Fibroblast of skin of scalp (primary cell): ENCODE measurements at regions not wholly inside any gene's neighbourhood (a gene's known extent, or its start where the extent isn't known, plus 50 kb on each side); places are given as distances from the start of the nearest gene placed in this dataset.

ENCODE experiments used
- DNase-seq: peaks from one replicate; pipeline ENCODE4 v3.0.0-alpha.2; 2013

DNA sequence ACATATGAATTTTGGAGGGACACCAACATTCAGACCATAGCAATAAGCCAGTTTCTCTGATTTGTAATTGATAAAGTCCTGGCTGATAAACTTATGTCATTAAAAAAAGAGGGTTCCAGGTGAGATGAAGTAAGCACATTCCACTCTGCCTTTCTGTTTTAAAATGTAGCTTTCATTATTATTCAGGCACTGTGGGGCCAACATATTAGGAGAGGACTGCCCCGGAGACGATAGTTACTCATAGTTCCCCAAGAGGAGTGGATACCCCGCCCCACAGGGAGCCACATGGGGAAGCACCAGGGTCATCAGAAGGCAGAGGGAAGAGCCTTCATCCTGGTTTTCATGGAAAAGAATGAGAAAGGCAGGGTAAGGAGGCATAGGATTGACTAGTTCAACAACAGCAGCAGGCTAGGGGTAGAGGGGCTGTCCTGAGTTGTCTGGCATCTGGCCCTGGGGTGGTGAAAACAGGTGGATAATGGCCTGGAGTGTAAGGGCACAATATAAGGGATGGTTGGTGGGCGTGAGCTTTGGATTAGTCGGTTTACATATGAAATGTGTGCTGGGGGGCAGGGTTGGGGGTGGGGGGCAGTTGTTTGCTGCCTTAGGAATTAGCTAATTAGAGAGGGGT lies 78.7 kb upstream of the PROK2 start:
- DNase-seq, result no peak

GRCh38 chr3:71862371-71863140 lies 77.6 kb upstream of the PROK2 start:
- peak; percentile 69 for DNase-seq

DNA sequence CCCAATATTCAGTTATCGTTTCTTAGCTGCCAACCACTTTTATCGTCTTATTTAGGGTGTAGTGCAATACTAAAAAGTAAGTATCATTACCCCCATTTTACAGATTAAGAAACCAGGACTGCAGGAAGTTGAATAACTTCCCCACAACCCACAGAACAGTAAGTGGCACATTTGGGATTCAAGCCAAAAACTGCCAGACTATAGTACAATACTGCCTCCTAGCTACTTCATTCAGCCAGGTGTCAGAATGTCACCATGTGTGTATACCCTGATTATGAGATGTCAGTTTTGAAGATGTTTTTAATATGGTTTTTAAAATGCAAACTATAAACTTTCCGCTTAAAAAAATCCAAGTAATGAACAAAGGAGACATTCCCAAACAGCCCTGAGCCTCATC lies 74.2 kb upstream of the PROK2 start:
- DNase-seq, result peak; percentile 36

- no peak for DNase-seq
Measured at GRCh38 chr3:71858503-71859122, 73.7 kb upstream of the PROK2 start.

DNA sequence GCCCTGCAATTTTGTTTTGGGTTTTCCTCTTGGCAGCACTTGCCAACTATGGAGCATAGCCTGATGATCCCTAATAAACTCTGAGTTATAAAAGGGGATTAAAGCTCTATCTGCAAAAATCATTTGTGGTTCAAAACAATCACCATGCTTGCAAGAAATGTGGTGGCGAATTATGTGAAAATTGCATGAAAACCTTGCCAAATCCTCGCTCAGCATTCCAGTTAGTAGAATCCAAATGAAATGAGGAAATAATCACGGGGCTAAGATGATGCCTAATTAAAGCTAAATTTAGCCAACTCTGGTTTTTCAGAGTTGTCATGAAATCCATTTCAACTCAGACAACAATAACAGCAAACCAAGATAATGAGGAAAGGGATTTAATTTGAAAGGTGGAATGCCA lies 73.0 kb upstream of the PROK2 start:
- DNase-seq, result peak; percentile 56

GRCh38 chr3:71854706-71855105 lies 69.8 kb upstream of the PROK2 start:
- DNase-seq, result no peak

GRCh38 chr3:71854096-71854495 lies 69.1 kb upstream of the PROK2 start:
- DNase-seq, result no peak

- DNase-seq, result no peak
Measured at GRCh38 chr3:71851878-71852277, 66.9 kb upstream of the PROK2 start.

GRCh38 chr3:71850654-71851053 lies 65.7 kb upstream of the PROK2 start:
- DNase-seq, result no peak

- peak; percentile 50 for DNase-seq
Measured at GRCh38 chr3:71849681-71850080, 64.7 kb upstream of the PROK2 start.

DNA sequence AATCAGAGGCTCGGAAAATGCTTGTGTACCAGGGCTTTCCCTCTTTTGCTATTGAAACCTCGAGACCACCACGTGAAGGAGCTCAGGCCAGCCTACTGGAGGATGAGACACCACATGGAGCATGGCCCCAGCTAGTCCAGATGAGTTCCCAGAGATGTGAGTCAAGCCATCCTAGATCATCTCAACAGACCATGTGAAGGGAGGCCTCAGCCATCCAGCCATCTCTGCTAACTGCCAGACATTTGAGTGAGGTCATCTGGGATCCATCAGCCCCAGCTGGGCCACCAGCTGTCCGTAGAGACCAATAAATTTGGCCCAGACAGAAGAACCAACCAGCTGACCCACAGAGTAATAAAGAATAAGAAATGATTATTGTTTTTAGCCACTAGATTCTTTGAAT lies 62.8 kb upstream of the PROK2 start:
- no peak for DNase-seq

DNA sequence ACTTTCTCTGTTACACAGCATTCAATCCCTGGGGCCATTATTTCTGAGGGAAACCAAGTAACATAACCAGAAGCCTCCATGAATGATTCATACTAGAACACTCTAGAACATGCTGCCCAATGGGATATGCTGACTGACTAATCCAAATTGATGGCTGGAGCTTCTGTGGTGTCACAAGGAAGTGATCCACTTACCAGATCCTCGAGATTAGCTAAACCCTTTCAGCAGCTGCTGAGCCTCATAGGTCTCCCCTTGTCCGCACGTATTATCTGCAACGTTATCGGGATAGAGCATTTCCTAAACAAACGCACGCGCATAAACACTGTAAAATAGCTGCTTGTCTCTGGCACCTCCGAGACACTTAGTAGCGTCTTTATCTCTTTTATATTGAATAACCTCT lies 61.2 kb upstream of the PROK2 start:
- DNase-seq, result no peak

DNA sequence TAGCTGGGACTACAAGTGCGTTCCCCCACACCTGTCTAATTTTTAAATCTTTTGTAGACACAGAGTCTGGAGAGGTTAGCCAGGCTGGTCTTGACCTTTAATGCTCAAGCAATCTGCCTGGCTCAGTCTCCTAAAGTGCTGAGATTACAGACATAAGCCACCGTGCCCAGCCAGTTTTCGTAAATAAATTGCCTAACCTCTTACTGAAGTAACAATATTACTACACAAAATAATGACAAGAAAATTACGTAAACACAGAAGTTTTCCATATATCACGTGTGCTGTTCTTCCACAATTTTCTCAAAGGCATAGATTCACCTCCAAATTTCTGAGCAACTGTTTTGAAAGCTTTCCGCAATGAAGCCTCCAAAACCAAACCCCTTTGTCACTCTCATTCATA lies 58.1 kb upstream of the PROK2 start:
- no peak for DNase-seq

- DNase-seq, result no peak
Measured at GRCh38 chr3:71838406-71838805, 53.5 kb upstream of the PROK2 start.
